ENCODE measurements at regions not wholly inside any gene's neighbourhood (a gene's known extent, or its start where the extent isn't known, plus 50 kb on each side); places are given as distances from the start of the nearest gene placed in this dataset.

DNA sequence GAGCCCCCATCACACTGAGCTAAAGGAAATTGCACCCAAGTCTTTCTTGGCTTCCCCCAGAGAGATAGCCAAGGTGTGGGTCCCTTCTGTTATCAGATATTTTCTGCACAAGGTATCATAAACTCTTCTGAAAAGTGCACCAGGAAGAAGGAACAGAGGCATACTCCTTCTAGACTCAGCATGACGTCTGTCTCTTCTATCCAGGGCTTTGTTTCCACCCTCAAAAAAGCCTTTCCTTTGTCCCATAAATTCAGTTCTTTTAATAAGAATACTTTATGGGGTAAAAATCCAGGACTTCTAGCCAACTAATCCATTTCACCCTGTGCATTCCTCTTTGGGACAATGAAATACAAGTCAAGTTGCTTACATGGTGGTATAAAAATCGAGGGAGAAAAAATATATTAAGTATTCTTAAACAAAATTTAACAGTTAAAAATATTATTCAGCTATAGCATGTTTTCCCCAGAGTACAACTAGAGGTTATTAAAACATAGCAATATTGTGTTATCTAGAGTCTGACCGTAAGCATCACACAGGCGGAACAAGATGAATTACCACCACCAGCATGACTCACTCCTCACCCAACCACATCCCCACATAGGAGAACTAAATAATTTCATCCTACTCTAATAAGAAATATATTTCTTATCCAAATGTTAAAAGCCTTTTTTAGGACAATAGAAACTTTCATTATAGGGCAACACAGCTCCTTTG, 79.9 kb upstream of the GPC6 start:
- Histone ChIP-seq H3K4me3 (ENCODE audit: insufficient read length, low read depth) (no peak overlapping the region), H3K4me1 (ENCODE audit: insufficient read depth, insufficient read length) (no peaks in the 10 kb centered on the region), H3K9ac (ENCODE audit: insufficient read length, low read depth) (no peak overlapping the region), H3K9me3 (ENCODE audit: insufficient read depth, low read length) (no peaks in the 10 kb centered on the region), H3K27me3 (ENCODE audit: insufficient read depth, insufficient read length) (no peaks in the 10 kb centered on the region), H3K36me3 (ENCODE audit: insufficient read depth, insufficient read length, low read length) (no peaks in the 10 kb centered on the region)
- no peak for DNase-seq (ENCODE audit: low read depth, low spot score)
- TF ChIP-seq SUZ12 (IDR thresholded peaks at IDR 0.05; ENCODE audit: extremely low read depth, insufficient read depth, insufficient read length) (no peak), YY1 (IDR thresholded peaks at IDR 0.05; ENCODE audit: insufficient read depth, insufficient read length) (no peak)

GRCh38 chr13:93147298-93147645, 79.3 kb upstream of the GPC6 start:
- Histone ChIP-seq H3K27me3 (ENCODE audit: insufficient read depth, insufficient read length) (no peaks in the 10 kb centered on the region), H3K4me3 (ENCODE audit: insufficient read length, low read depth) (no peak overlapping the region), H3K4me1 (ENCODE audit: insufficient read depth, insufficient read length) (no peaks in the 10 kb centered on the region), H3K36me3 (ENCODE audit: insufficient read depth, insufficient read length, low read length) (no peaks in the 10 kb centered on the region), H3K9ac (ENCODE audit: insufficient read length, low read depth) (no peak overlapping the region), H3K9me3 (ENCODE audit: insufficient read depth, low read length) (no peaks in the 10 kb centered on the region)
- no peak for TF ChIP-seq SUZ12 (IDR thresholded peaks at IDR 0.05; ENCODE audit: extremely low read depth, insufficient read depth, insufficient read length)
- no peak for TF ChIP-seq ZNF274 (IDR thresholded peaks at IDR 0.05; ENCODE audit: low read depth, low read length)
- TF ChIP-seq YY1 (IDR thresholded peaks at IDR 0.05; ENCODE audit: insufficient read depth, insufficient read length), result no peak
- DNase-seq (ENCODE audit: low read depth, low spot score), result no peak

DNA sequence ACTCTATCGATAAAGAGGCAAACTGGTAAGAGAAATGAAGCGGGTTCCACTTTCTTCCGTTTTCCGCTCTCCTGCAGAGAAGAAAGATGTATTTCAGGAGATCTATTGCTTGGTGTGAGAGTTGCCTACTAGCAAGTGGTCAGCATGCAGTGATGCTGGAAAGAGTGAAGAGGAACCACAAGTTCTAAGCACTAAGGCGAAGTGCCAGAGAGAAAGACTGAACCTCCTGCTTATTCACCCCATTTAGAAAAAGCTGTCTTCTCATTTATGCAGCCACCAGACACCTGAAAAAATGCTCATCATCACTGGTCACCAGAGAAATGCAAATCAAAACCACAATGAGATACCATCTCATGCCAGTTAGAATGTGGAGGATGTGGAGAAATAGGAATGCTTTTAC, 78.7 kb upstream of the GPC6 start:
- Histone ChIP-seq H3K4me1 (ENCODE audit: insufficient read depth, insufficient read length) (no peaks in the 10 kb centered on the region), H3K9me3 (ENCODE audit: insufficient read depth, low read length) (no peaks in the 10 kb centered on the region), H3K9ac (ENCODE audit: insufficient read length, low read depth) (no peak overlapping the region), H3K27me3 (ENCODE audit: insufficient read depth, insufficient read length) (no peaks in the 10 kb centered on the region), H3K36me3 (ENCODE audit: insufficient read depth, insufficient read length, low read length) (no peaks in the 10 kb centered on the region), H3K4me3 (ENCODE audit: insufficient read length, low read depth) (no peak overlapping the region)
- no peak for DNase-seq (ENCODE audit: low read depth, low spot score)
- TF ChIP-seq SUZ12 (IDR thresholded peaks at IDR 0.05; ENCODE audit: extremely low read depth, insufficient read depth, insufficient read length), result no peak
- no peak for TF ChIP-seq ZNF274 (IDR thresholded peaks at IDR 0.05; ENCODE audit: low read depth, low read length)
- no peak for TF ChIP-seq YY1 (IDR thresholded peaks at IDR 0.05; ENCODE audit: insufficient read depth, insufficient read length)

GRCh38 chr13:93151277-93151676, 75.3 kb upstream of the GPC6 start:
- Histone ChIP-seq H3K9me3 (ENCODE audit: insufficient read depth, low read length) (no peaks in the 10 kb centered on the region), H3K4me3 (ENCODE audit: insufficient read length, low read depth) (no peak overlapping the region), H3K36me3 (ENCODE audit: insufficient read depth, insufficient read length, low read length) (no peaks in the 10 kb centered on the region), H3K9ac (ENCODE audit: insufficient read length, low read depth) (no peak overlapping the region), H3K27me3 (ENCODE audit: insufficient read depth, insufficient read length) (no peaks in the 10 kb centered on the region), H3K4me1 (ENCODE audit: insufficient read depth, insufficient read length) (no peaks in the 10 kb centered on the region)
- no peak for DNase-seq (ENCODE audit: low read depth, low spot score)
- no peak for TF ChIP-seq YY1 (IDR thresholded peaks at IDR 0.05; ENCODE audit: insufficient read depth, insufficient read length)

GRCh38 chr13:93158565-93158964, 68.0 kb upstream of the GPC6 start:
- Histone ChIP-seq H3K4me1 (ENCODE audit: insufficient read depth, insufficient read length) (no peaks in the 10 kb centered on the region), H3K9me3 (ENCODE audit: insufficient read depth, low read length) (no peaks in the 10 kb centered on the region), H3K36me3 (ENCODE audit: insufficient read depth, insufficient read length, low read length) (no peaks in the 10 kb centered on the region), H3K9ac (ENCODE audit: insufficient read length, low read depth) (no peak overlapping the region), H3K4me3 (ENCODE audit: insufficient read length, low read depth) (no peak overlapping the region), H3K27me3 (ENCODE audit: insufficient read depth, insufficient read length) (no peaks in the 10 kb centered on the region)
- no peak for DNase-seq (ENCODE audit: low read depth, low spot score)
- TF ChIP-seq SUZ12 (IDR thresholded peaks at IDR 0.05; ENCODE audit: extremely low read depth, insufficient read depth, insufficient read length) (no peak), YY1 (IDR thresholded peaks at IDR 0.05; ENCODE audit: insufficient read depth, insufficient read length) (no peak), ZNF274 (IDR thresholded peaks at IDR 0.05; ENCODE audit: low read depth, low read length) (no peak)

DNA sequence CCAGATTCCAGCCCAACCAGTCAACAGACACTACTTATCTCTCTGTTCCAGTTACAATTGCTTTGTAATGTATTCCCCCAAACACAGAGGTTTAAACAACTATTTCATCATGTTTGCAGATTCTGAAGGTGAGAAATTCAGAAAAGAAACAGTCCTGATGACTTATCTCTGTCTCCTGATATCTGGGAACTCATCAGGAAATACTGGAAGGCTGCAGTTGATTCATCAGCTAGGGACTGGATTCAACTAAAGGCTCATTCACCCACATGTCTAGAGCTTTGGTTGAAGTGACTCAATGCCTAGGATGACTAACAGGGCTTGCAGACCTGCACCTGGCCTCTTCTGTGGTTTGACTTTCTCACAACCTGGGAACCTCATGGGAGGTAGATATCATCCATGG, 56.6 kb upstream of the GPC6 start:
- no peak for TF ChIP-seq SUZ12 (IDR thresholded peaks at IDR 0.05; ENCODE audit: extremely low read depth, insufficient read depth, insufficient read length)
- TF ChIP-seq YY1 (IDR thresholded peaks at IDR 0.05; ENCODE audit: insufficient read depth, insufficient read length), result no peak
- TF ChIP-seq ZNF274 (IDR thresholded peaks at IDR 0.05; ENCODE audit: low read depth, low read length), result no peak
- H3K9ac ChIP-seq (ENCODE audit: insufficient read length, low read depth), result no peak overlapping the region
- DNase-seq (ENCODE audit: low read depth, low spot score), result no peak
- H3K4me3 ChIP-seq (ENCODE audit: insufficient read length, low read depth), result no peak overlapping the region
- no peaks in the 10 kb centered on the region for H3K4me1 ChIP-seq (ENCODE audit: insufficient read depth, insufficient read length)
- H3K27me3 ChIP-seq (ENCODE audit: insufficient read depth, insufficient read length), result no peaks in the 10 kb centered on the region
- H3K9me3 ChIP-seq (ENCODE audit: insufficient read depth, low read length), result no peaks in the 10 kb centered on the region
- H3K36me3 ChIP-seq (ENCODE audit: insufficient read depth, insufficient read length, low read length), result no peaks in the 10 kb centered on the region

DNA sequence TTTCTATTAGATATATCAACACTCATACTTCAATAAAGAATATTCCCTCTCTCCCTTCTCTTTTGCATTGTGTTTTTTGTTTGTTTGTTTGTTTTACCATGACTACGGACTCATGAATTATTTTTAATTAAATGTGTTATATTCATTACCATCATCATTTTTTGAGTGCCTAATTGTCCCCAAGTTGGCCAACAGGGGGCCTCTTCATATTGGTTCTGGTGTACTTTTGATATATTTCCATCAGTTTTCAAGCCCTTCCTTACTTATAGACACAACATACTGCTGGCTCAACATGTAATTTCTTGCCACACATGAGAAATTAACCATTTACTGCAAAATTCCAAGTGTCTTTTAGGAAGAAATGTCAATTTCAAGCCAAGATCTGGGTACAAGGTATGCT, 54.5 kb upstream of the GPC6 start:
- Histone ChIP-seq H3K4me1 (ENCODE audit: insufficient read depth, insufficient read length) (no peaks in the 10 kb centered on the region), H3K36me3 (ENCODE audit: insufficient read depth, insufficient read length, low read length) (no peaks in the 10 kb centered on the region), H3K4me3 (ENCODE audit: insufficient read length, low read depth) (no peak overlapping the region), H3K9ac (ENCODE audit: insufficient read length, low read depth) (no peak overlapping the region), H3K9me3 (ENCODE audit: insufficient read depth, low read length) (no peaks in the 10 kb centered on the region), H3K27me3 (ENCODE audit: insufficient read depth, insufficient read length) (no peaks in the 10 kb centered on the region)
- TF ChIP-seq SUZ12 (IDR thresholded peaks at IDR 0.05; ENCODE audit: extremely low read depth, insufficient read depth, insufficient read length), result no peak
- no peak for TF ChIP-seq ZNF274 (IDR thresholded peaks at IDR 0.05; ENCODE audit: low read depth, low read length)
- no peak for TF ChIP-seq YY1 (IDR thresholded peaks at IDR 0.05; ENCODE audit: insufficient read depth, insufficient read length)
- DNase-seq (ENCODE audit: low read depth, low spot score), result no peak
